ENCODE measurements at regions not wholly inside any gene's neighbourhood (a gene's known extent, or its start where the extent isn't known, plus 50 kb on each side); places are given as distances from the start of the nearest gene placed in this dataset.

GRCh38 chr2:104118889-104119288 lies 735.0 kb upstream of the POU3F3 start:
- H3K4me1 ChIP-seq (ENCODE audit: control insufficient read depth, insufficient read depth, low read length), result no peaks in the 10 kb centered on the region
- H3K36me3 ChIP-seq (ENCODE audit: control insufficient read depth, insufficient read depth, low read length), result no peaks in the 10 kb centered on the region
- H3K9me3 ChIP-seq (ENCODE audit: control insufficient read depth, insufficient read depth, low read depth, low read length), result no peaks in the 10 kb centered on the region
- no peak overlapping the region for H3K9ac ChIP-seq (ENCODE audit: low read length)
- H3K27ac ChIP-seq (ENCODE audit: low read depth, low read length), result no peak overlapping the region
- H3K27me3 ChIP-seq (ENCODE audit: control insufficient read depth, insufficient read depth, low read length), result no peaks in the 10 kb centered on the region
- H3K4me3 ChIP-seq (ENCODE audit: low read depth, low read length), result no peak overlapping the region

GRCh38 chr2:104120171-104120570 lies 733.7 kb upstream of the POU3F3 start:
- no peaks in the 10 kb centered on the region for H3K9me3 ChIP-seq (ENCODE audit: control insufficient read depth, insufficient read depth, low read depth, low read length)
- no peak overlapping the region for H3K4me3 ChIP-seq (ENCODE audit: low read depth, low read length)
- H3K4me1 ChIP-seq (ENCODE audit: control insufficient read depth, insufficient read depth, low read length), result no peaks in the 10 kb centered on the region
- H3K27ac ChIP-seq (ENCODE audit: low read depth, low read length), result no peak overlapping the region
- no peak overlapping the region for H3K9ac ChIP-seq (ENCODE audit: low read length)
- H3K36me3 ChIP-seq (ENCODE audit: control insufficient read depth, insufficient read depth, low read length), result no peaks in the 10 kb centered on the region
- H3K27me3 ChIP-seq (ENCODE audit: control insufficient read depth, insufficient read depth, low read length), result no peaks in the 10 kb centered on the region

GRCh38 chr2:104125096-104125495 lies 728.8 kb upstream of the POU3F3 start:
- Histone ChIP-seq H3K9ac (ENCODE audit: low read length) (no peak overlapping the region), H3K4me1 (ENCODE audit: control insufficient read depth, insufficient read depth, low read length) (peaks cover 6% of the 10 kb centered on the region; the same call in 1 of the 2 replicates), H3K27ac (ENCODE audit: low read depth, low read length) (no peak overlapping the region), H3K4me3 (ENCODE audit: low read depth, low read length) (no peak overlapping the region), H3K9me3 (ENCODE audit: control insufficient read depth, insufficient read depth, low read depth, low read length) (no peaks in the 10 kb centered on the region), H3K36me3 (ENCODE audit: control insufficient read depth, insufficient read depth, low read length) (no peaks in the 10 kb centered on the region), H3K27me3 (ENCODE audit: control insufficient read depth, insufficient read depth, low read length) (no peaks in the 10 kb centered on the region)

GRCh38 chr2:104127049-104127770 lies 726.7 kb upstream of the POU3F3 start:
- Histone ChIP-seq H3K27ac (ENCODE audit: low read depth, low read length) (no peak overlapping the region), H3K4me3 (ENCODE audit: low read depth, low read length) (no peak overlapping the region), H3K4me1 (ENCODE audit: control insufficient read depth, insufficient read depth, low read length) (peaks cover 6% of the 10 kb centered on the region; the same call in 1 of the 2 replicates), H3K9me3 (ENCODE audit: control insufficient read depth, insufficient read depth, low read depth, low read length) (no peaks in the 10 kb centered on the region), H3K9ac (ENCODE audit: low read length) (no peak overlapping the region), H3K27me3 (ENCODE audit: control insufficient read depth, insufficient read depth, low read length) (no peaks in the 10 kb centered on the region), H3K36me3 (ENCODE audit: control insufficient read depth, insufficient read depth, low read length) (no peaks in the 10 kb centered on the region)

- Histone ChIP-seq H3K9ac (ENCODE audit: low read length) (no peak overlapping the region), H3K27ac (ENCODE audit: low read depth, low read length) (no peak overlapping the region), H3K4me3 (ENCODE audit: low read depth, low read length) (no peak overlapping the region), H3K9me3 (ENCODE audit: control insufficient read depth, insufficient read depth, low read depth, low read length) (no peaks in the 10 kb centered on the region), H3K36me3 (ENCODE audit: control insufficient read depth, insufficient read depth, low read length) (no peaks in the 10 kb centered on the region), H3K4me1 (ENCODE audit: control insufficient read depth, insufficient read depth, low read length) (no peaks in the 10 kb centered on the region), H3K27me3 (ENCODE audit: control insufficient read depth, insufficient read depth, low read length) (no peaks in the 10 kb centered on the region)
Measured at GRCh38 chr2:104140361-104140760, 713.6 kb upstream of the POU3F3 start.

GRCh38 chr2:104158191-104158590 lies 695.7 kb upstream of the POU3F3 start:
- H3K36me3 ChIP-seq (ENCODE audit: control insufficient read depth, insufficient read depth, low read length), result no peaks in the 10 kb centered on the region
- no peaks in the 10 kb centered on the region for H3K27me3 ChIP-seq (ENCODE audit: control insufficient read depth, insufficient read depth, low read length)
- H3K9ac ChIP-seq (ENCODE audit: low read length), result no peak overlapping the region
- no peaks in the 10 kb centered on the region for H3K4me1 ChIP-seq (ENCODE audit: control insufficient read depth, insufficient read depth, low read length)
- H3K27ac ChIP-seq (ENCODE audit: low read depth, low read length), result no peak overlapping the region
- no peaks in the 10 kb centered on the region for H3K9me3 ChIP-seq (ENCODE audit: control insufficient read depth, insufficient read depth, low read depth, low read length)
- H3K4me3 ChIP-seq (ENCODE audit: low read depth, low read length), result no peak overlapping the region

GRCh38 chr2:104163611-104164130 lies 690.2 kb upstream of the POU3F3 start:
- Histone ChIP-seq H3K4me3 (ENCODE audit: low read depth, low read length) (no peak overlapping the region), H3K4me1 (ENCODE audit: control insufficient read depth, insufficient read depth, low read length) (peaks cover 3% of the 10 kb centered on the region), H3K9ac (ENCODE audit: low read length) (no peak overlapping the region), H3K27me3 (ENCODE audit: control insufficient read depth, insufficient read depth, low read length) (no peaks in the 10 kb centered on the region), H3K9me3 (ENCODE audit: control insufficient read depth, insufficient read depth, low read depth, low read length) (no peaks in the 10 kb centered on the region), H3K27ac (ENCODE audit: low read depth, low read length) (no peak overlapping the region), H3K36me3 (ENCODE audit: control insufficient read depth, insufficient read depth, low read length) (no peaks in the 10 kb centered on the region)

GRCh38 chr2:104164721-104165252 lies 689.1 kb upstream of the POU3F3 start:
- Histone ChIP-seq H3K9me3 (ENCODE audit: control insufficient read depth, insufficient read depth, low read depth, low read length) (no peaks in the 10 kb centered on the region), H3K36me3 (ENCODE audit: control insufficient read depth, insufficient read depth, low read length) (no peaks in the 10 kb centered on the region), H3K4me1 (ENCODE audit: control insufficient read depth, insufficient read depth, low read length) (peaks cover 3% of the 10 kb centered on the region), H3K27me3 (ENCODE audit: control insufficient read depth, insufficient read depth, low read length) (no peaks in the 10 kb centered on the region), H3K27ac (ENCODE audit: low read depth, low read length) (no peak overlapping the region), H3K9ac (ENCODE audit: low read length) (no peak overlapping the region), H3K4me3 (ENCODE audit: low read depth, low read length) (no peak overlapping the region)

GRCh38 chr2:104177179-104177578 lies 676.7 kb upstream of the POU3F3 start:
- Histone ChIP-seq H3K4me1 (ENCODE audit: control insufficient read depth, insufficient read depth, low read length) (no peaks in the 10 kb centered on the region), H3K27me3 (ENCODE audit: control insufficient read depth, insufficient read depth, low read length) (no peaks in the 10 kb centered on the region), H3K4me3 (ENCODE audit: low read depth, low read length) (no peak overlapping the region), H3K9ac (ENCODE audit: low read length) (no peak overlapping the region), H3K9me3 (ENCODE audit: control insufficient read depth, insufficient read depth, low read depth, low read length) (no peaks in the 10 kb centered on the region), H3K36me3 (ENCODE audit: control insufficient read depth, insufficient read depth, low read length) (no peaks in the 10 kb centered on the region), H3K27ac (ENCODE audit: low read depth, low read length) (no peak overlapping the region)

GRCh38 chr2:104179644-104180043 lies 674.3 kb upstream of the POU3F3 start:
- no peaks in the 10 kb centered on the region for H3K9me3 ChIP-seq (ENCODE audit: control insufficient read depth, insufficient read depth, low read depth, low read length)
- H3K27ac ChIP-seq (ENCODE audit: low read depth, low read length), result no peak overlapping the region
- H3K4me3 ChIP-seq (ENCODE audit: low read depth, low read length), result no peak overlapping the region
- no peaks in the 10 kb centered on the region for H3K27me3 ChIP-seq (ENCODE audit: control insufficient read depth, insufficient read depth, low read length)
- no peaks in the 10 kb centered on the region for H3K36me3 ChIP-seq (ENCODE audit: control insufficient read depth, insufficient read depth, low read length)
- H3K9ac ChIP-seq (ENCODE audit: low read length), result no peak overlapping the region
- H3K4me1 ChIP-seq (ENCODE audit: control insufficient read depth, insufficient read depth, low read length), result no peaks in the 10 kb centered on the region

- no peaks in the 10 kb centered on the region for H3K9me3 ChIP-seq (ENCODE audit: control insufficient read depth, insufficient read depth, low read depth, low read length)
- H3K4me1 ChIP-seq (ENCODE audit: control insufficient read depth, insufficient read depth, low read length), result no peaks in the 10 kb centered on the region
- H3K4me3 ChIP-seq (ENCODE audit: low read depth, low read length), result no peak overlapping the region
- no peaks in the 10 kb centered on the region for H3K27me3 ChIP-seq (ENCODE audit: control insufficient read depth, insufficient read depth, low read length)
- no peak overlapping the region for H3K27ac ChIP-seq (ENCODE audit: low read depth, low read length)
- no peaks in the 10 kb centered on the region for H3K36me3 ChIP-seq (ENCODE audit: control insufficient read depth, insufficient read depth, low read length)
- no peak overlapping the region for H3K9ac ChIP-seq (ENCODE audit: low read length)
Measured at GRCh38 chr2:104200533-104201168, 653.3 kb upstream of the POU3F3 start.

All from HUES6 (cell line).